ENCODE measurements at regions not wholly inside any gene's neighbourhood (a gene's known extent, or its start where the extent isn't known, plus 50 kb on each side); places are given as distances from the start of the nearest gene placed in this dataset.

GRCh38 chr10:107848726-107849360 lies 684.3 kb upstream of the SORCS1 start:
- CTCF ChIA-PET, result no interaction called here
- Histone ChIP-seq H3K4me3 (ENCODE audit: low read depth, low read length) (no peak overlapping the region), H3K36me3 (ENCODE audit: control insufficient read depth in 2 of 2, insufficient read depth in 1 of 2, low read length in 2 of 2) (no peaks in the 10 kb centered on the region), H3K27ac (ENCODE audit: extremely low read depth, low read depth, low read length) (no peak overlapping the region), H3K4me1 (ENCODE audit: control insufficient read depth, insufficient read depth, low read length) (no peaks in the 10 kb centered on the region), H3K9me3 (ENCODE audit: control insufficient read depth, insufficient read depth, low read depth, low read length) (no peaks in the 10 kb centered on the region)
- POLR2A ChIA-PET, result no interaction called here
- TF ChIP-seq ZNF596 (tag by site-specific recombination; IDR thresholded peaks at IDR 0.05) (no peak), SCRT1 (tag by site-specific recombination; IDR thresholded peaks at IDR 0.05; ENCODE audit: borderline replicate concordance) (no peak), PBX3 (CRISPR knock-in tag; IDR thresholded peaks at IDR 0.05) (no peak), ZNF830 (tag by site-specific recombination; IDR thresholded peaks at IDR 0.05; ENCODE audit: low read depth) (no peak), ZNF394 (tag by site-specific recombination; IDR thresholded peaks at IDR 0.05; ENCODE audit: borderline replicate concordance) (no peak), ZNF530 (tag by site-specific recombination; IDR thresholded peaks at IDR 0.05; ENCODE audit: low read depth) (no peak), ZNF324 (tag by site-specific recombination; IDR thresholded peaks at IDR 0.05) (no peak), ZNF19 (tag by site-specific recombination; IDR thresholded peaks at IDR 0.05; ENCODE audit: low read depth) (no peak), ZNF621 (tag by site-specific recombination; IDR thresholded peaks at IDR 0.05) (no peak), ZNF423 (tag by site-specific recombination; IDR thresholded peaks at IDR 0.05) (no peak), GLIS1 (tag by site-specific recombination; IDR thresholded peaks at IDR 0.05) (no peak), ZNF121 (tag by site-specific recombination; IDR thresholded peaks at IDR 0.05) (no peak)
- TF ChIP-seq, protein P1, sequence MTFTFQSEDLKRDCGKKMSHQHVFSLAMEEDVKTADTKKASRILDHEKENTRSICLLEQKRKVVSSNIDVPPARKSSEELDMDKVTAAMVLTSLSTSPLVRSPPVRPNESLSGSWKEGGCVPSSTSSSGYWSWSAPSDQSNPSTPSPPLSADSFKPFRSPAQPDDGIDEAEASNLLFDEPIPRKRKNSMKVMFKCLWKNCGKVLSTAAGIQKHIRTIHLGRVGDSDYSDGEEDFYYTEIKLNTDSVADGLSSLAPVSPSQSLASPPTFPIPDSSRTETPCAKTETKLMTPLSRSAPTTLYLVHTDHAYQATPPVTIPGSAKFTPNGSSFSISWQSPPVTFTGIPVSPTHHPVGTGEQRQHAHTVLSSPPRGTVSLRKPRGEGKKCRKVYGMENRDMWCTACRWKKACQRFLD (tag by site-specific recombination; IDR thresholded peaks at IDR 0.05), result no peak

DNA sequence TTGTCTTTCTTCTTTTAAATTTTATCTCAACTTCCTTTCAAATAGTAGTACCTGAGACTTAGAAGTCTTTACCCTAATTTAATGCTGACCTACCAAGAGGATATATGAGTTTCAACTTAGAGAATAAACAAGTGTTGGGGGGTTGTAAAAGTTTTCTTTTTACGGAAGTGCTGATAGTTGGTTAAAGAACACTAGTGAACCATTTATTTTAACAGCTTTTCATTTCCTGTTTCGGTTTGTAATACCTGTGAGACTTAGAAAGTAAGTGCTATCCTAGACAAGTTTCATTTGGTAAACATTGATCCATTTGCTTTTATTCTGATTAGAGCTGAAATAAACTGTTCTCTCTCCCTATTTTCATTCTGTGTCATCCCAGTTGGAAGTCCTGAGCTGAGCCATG lies 683.1 kb upstream of the SORCS1 start:
- POLR2A ChIA-PET, result no interaction called here
- Histone ChIP-seq H3K4me1 (ENCODE audit: control insufficient read depth, insufficient read depth, low read length) (no peaks in the 10 kb centered on the region), H3K36me3 (ENCODE audit: control insufficient read depth in 2 of 2, insufficient read depth in 1 of 2, low read length in 2 of 2) (no peaks in the 10 kb centered on the region), H3K4me3 (ENCODE audit: low read depth, low read length) (no peak overlapping the region), H3K9me3 (ENCODE audit: control insufficient read depth, insufficient read depth, low read depth, low read length) (no peaks in the 10 kb centered on the region), H3K27ac (ENCODE audit: extremely low read depth, low read depth, low read length) (no peak overlapping the region)
- CTCF ChIA-PET, result no interaction called here
- no peak for TF ChIP-seq MZF1 (tag by site-specific recombination; IDR thresholded peaks at IDR 0.05; ENCODE audit: borderline replicate concordance)
- no peak for TF ChIP-seq ZNF837 (tag by site-specific recombination; IDR thresholded peaks at IDR 0.05)
- no peak for TF ChIP-seq BCL11B (tag by site-specific recombination; IDR thresholded peaks at IDR 0.05; ENCODE audit: low read depth)
- no peak for TF ChIP-seq ZNF391 (tag by site-specific recombination; IDR thresholded peaks at IDR 0.05; ENCODE audit: borderline replicate concordance, low read depth)
- TF ChIP-seq ZNF335 (tag by site-specific recombination; conservative IDR thresholded peaks at IDR 0.05), result no peak
- no peak for TF ChIP-seq ZNF114 (tag by site-specific recombination; IDR thresholded peaks at IDR 0.05)
- TF ChIP-seq, protein P2, sequence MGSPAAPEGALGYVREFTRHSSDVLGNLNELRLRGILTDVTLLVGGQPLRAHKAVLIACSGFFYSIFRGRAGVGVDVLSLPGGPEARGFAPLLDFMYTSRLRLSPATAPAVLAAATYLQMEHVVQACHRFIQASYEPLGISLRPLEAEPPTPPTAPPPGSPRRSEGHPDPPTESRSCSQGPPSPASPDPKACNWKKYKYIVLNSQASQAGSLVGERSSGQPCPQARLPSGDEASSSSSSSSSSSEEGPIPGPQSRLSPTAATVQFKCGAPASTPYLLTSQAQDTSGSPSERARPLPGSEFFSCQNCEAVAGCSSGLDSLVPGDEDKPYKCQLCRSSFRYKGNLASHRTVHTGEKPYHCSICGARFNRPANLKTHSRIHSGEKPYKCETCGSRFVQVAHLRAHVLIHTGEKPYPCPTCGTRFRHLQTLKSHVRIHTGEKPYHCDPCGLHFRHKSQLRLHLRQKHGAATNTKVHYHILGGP (tag by site-specific recombination; IDR thresholded peaks at IDR 0.05), result no peak
- TF ChIP-seq ZNF449 (tag by site-specific recombination; IDR thresholded peaks at IDR 0.05), result no peak
- no peak for TF ChIP-seq ZNF660 (tag by site-specific recombination; IDR thresholded peaks at IDR 0.05)
